Endothelial cell of umbilical vein (primary cell): ENCODE measurements at regions not wholly inside any gene's neighbourhood (a gene's known extent, or its start where the extent isn't known, plus 50 kb on each side); places are given as distances from the start of the nearest gene placed in this dataset.

ENCODE experiments used
- BruUV-seq: library from RNA; stranded (reverse); fragments of 400-500 nt; replicated peaks from 2 replicates; lab custom pipeline; 2021; lab: Mats Ljungman, UMichigan
- CTCF ChIA-PET: fragments of 300-600, 350-600 bp; sonication (Branson Sonifier 250); formaldehyde crosslinking; loops from one replicate; lab custom pipeline; 2021; ENCODE audit warnings: antibody characterized with exemption, inconsistent platforms; lab: Charles Lee
- POLR2A ChIA-PET: fragments of 300-600, 350-600 bp; sonication (Branson Sonifier 250); formaldehyde crosslinking; loops from one replicate; lab custom pipeline; 2021; ENCODE audit warnings: antibody characterized with exemption, inconsistent platforms; lab: Charles Lee
- DNase-seq: peaks from one replicate; pipeline ENCODE4 v3.0.0-alpha.2; 2011; ENCODE audit warnings: low read depth, low spot score
- FAIRE-seq: peaks from 2 replicates; lab custom pipeline; 2011; peaks lifted over from hg19 to GRCh38; lab: Jason Lieb, UNC
- H2AFZ ChIP-seq: 2 replicates; pipeline ENCODE4 v1.6.0; 2012; ENCODE audit warnings: low read depth, low read length, control low read depth, inconsistent platforms
- H3K27ac ChIP-seq: 2 replicates; pipeline ENCODE4 v1.5.1; 2011; ENCODE audit warnings: low read depth, mild to moderate bottlenecking, control low read depth, low read length, moderate library complexity; ENCODE audit not compliant: insufficient read depth
- H3K27me3 ChIP-seq, 2 experiments: 2 replicates each; pipeline versions ENCODE4 v1.6.0 to v1.6.1; 2011; ENCODE audit warnings: low read length in 2 of 2, mixed read lengths in 1 of 2; ENCODE audit not compliant: control insufficient read depth in 2 of 2, insufficient read depth in 2 of 2
- H3K36me3 ChIP-seq, 2 experiments: 2 replicates in 1 of 2; 3 replicates in 1 of 2; pipeline ENCODE4 v1.5.1; 2011; ENCODE audit warnings: low read length in 2 of 2, mild to moderate bottlenecking in 1 of 2, moderate library complexity in 1 of 2; ENCODE audit not compliant: control insufficient read depth in 2 of 2, insufficient read depth in 2 of 2; ENCODE audit errors: extremely low read depth in 1 of 2
- H3K4me1 ChIP-seq: 3 replicates; pipeline ENCODE4 v1.5.1; 2011; ENCODE audit warnings: mild to moderate bottlenecking, low read length; ENCODE audit not compliant: control insufficient read depth, insufficient read depth; ENCODE audit errors: extremely low read depth
- H3K4me2 ChIP-seq: 2 replicates; pipeline ENCODE4 v1.6.1; 2011; ENCODE audit warnings: low read length, control low read depth, mixed read lengths; ENCODE audit not compliant: insufficient read depth
- H3K4me3 ChIP-seq, 3 experiments: fragments of 200-600 bp in 1 of 3; sonication (generic), shearing (Covaris generic) in 1 of 3; replicated peaks in 1 of 3; 2 replicates each; pipeline ENCODE4 v1.5.1; 2011 to 2016; ENCODE audit warnings: control low read depth in 3 of 3, low read length in 3 of 3, mild to moderate bottlenecking in 2 of 3, inconsistent platforms in 1 of 3, low read depth in 1 of 3, moderate library complexity in 1 of 3; ENCODE audit not compliant: insufficient read depth in 1 of 3
- H3K79me2 ChIP-seq: 2 replicates; pipeline ENCODE4 v1.6.0; 2012; ENCODE audit warnings: low read length, inconsistent platforms; ENCODE audit not compliant: control insufficient read depth, insufficient read depth
- H3K9ac ChIP-seq: replicated peaks from 2 replicates; pipeline ENCODE3; 2011; ENCODE audit warnings: low read length, control low read depth; ENCODE audit not compliant: insufficient read depth; ENCODE audit errors: extremely low read depth
- H3K9me1 ChIP-seq: replicated peaks from 3 replicates; pipeline ENCODE4 v1.6.0; 2011; ENCODE audit warnings: mild to moderate bottlenecking, low read length; ENCODE audit not compliant: control insufficient read depth, insufficient read depth; ENCODE audit errors: extremely low read depth
- H3K9me3 ChIP-seq: replicated peaks from 2 replicates; pipeline ENCODE4 v1.5.1; 2012; ENCODE audit warnings: low read length, inconsistent platforms; ENCODE audit not compliant: control insufficient read depth, insufficient read depth
- H4K20me1 ChIP-seq: replicated peaks from 2 replicates; pipeline ENCODE3; 2011; ENCODE audit warnings: mild to moderate bottlenecking, low read length; ENCODE audit not compliant: control insufficient read depth, insufficient read depth; ENCODE audit errors: extremely low read depth
- CTCF ChIP-seq, 2 donors: IDR thresholded peaks; 1 replicate in 1 of 2; 2 replicates in 1 of 2; pipeline ENCODE4 v1.5.1; 2011; ENCODE audit warnings: low read length in 2 of 2, mild to moderate bottlenecking in 2 of 2, moderate library complexity in 2 of 2, control low read depth in 1 of 2, inconsistent platforms in 1 of 2, low read depth in 1 of 2; ENCODE audit not compliant: insufficient read depth in 1 of 2; ENCODE audit errors: extremely low read depth in 1 of 2
- EZH2 ChIP-seq: IDR thresholded peaks from 2 replicates; pipeline ENCODE4 v1.6.1; 2012; ENCODE audit warnings: borderline replicate concordance, low read depth, mild to moderate bottlenecking, moderate library complexity, low read length, inconsistent platforms; ENCODE audit not compliant: severe bottlenecking
- FOS ChIP-seq: IDR thresholded peaks from 2 replicates; pipeline ENCODE4 v1.6.1; 2011; ENCODE audit warnings: mild to moderate bottlenecking, low read length, moderate library complexity, borderline replicate concordance; ENCODE audit not compliant: insufficient read depth
- GATA2 ChIP-seq: IDR thresholded peaks from 2 replicates; pipeline ENCODE4 v1.7.0; 2011; ENCODE audit warnings: low read depth, mild to moderate bottlenecking, moderate library complexity, mixed read lengths, low read length; ENCODE audit not compliant: insufficient read length, insufficient read depth
- JUN ChIP-seq: IDR thresholded peaks from 2 replicates; pipeline ENCODE4 v1.6.1; 2011; ENCODE audit warnings: borderline replicate concordance, low read depth; ENCODE audit not compliant: insufficient read length, insufficient read depth
- MAX ChIP-seq: IDR thresholded peaks from 2 replicates; pipeline ENCODE4 v1.6.1; 2011; ENCODE audit not compliant: insufficient read depth, insufficient read length
- MYC ChIP-seq: IDR thresholded peaks from one replicate; pipeline ENCODE4 v1.6.1; 2011; ENCODE audit warnings: mild to moderate bottlenecking, low read depth, low read length
- POLR2A ChIP-seq: IDR thresholded peaks from 2 replicates; pipeline ENCODE4 v1.6.1; 2012; ENCODE audit warnings: low read depth, mild to moderate bottlenecking, control low read depth, low read length
- POLR2AphosphoS5 ChIP-seq: IDR thresholded peaks from 2 replicates; pipeline ENCODE4 v1.6.1; 2012; ENCODE audit warnings: low read depth, mild to moderate bottlenecking, control low read depth, low read length, moderate library complexity; ENCODE audit not compliant: insufficient read depth
- dilution Hi-C: fragments of 300-500 bp; cut with MboI; formaldehyde crosslinking; loops from one replicate; pipeline ENCODE4 v1.15.0; 2019; ENCODE audit warnings: low sequenced_read_pairs; ENCODE audit not compliant: extremely low pct_ligation_motif_present
- intact Hi-C: fragments of 100-400 bp; cut with micrococcal nuclease; formaldehyde crosslinking; loops from one replicate; pipeline ENCODE4 v1.10.0; 2022

- ChIA-PET POLR2A (no interaction called here), CTCF (no interaction called here)
- no peaks in the 10 kb centered on the region for H3K4me1 ChIP-seq
- intact Hi-C loops, result no loop called here
- no peaks in the 10 kb centered on the region for H3K36me3 ChIP-seq
- no peak overlapping the region for H3K4me2 ChIP-seq
- H3K9me1 ChIP-seq, result no peaks in the 10 kb centered on the region
- no peak overlapping the region for H2AFZ ChIP-seq
- no peaks in the 10 kb centered on the region for H3K79me2 ChIP-seq
- TF ChIP-seq MYC (no peak), EZH2 (no peak), CTCF (IDR thresholded peaks at IDR 0.05; ENCODE audit: extremely low read depth in 1 of 2, insufficient read depth in 1 of 2, low read depth in 1 of 2, low read length in 2 of 2) (no peak), FOS (no peak), JUN (no peak), POLR2A (no peak), GATA2 (no peak), POLR2AphosphoS5 (no peak), MAX (no peak)
- FAIRE-seq (no peak), DNase-seq (no peak)
- no peaks in the 10 kb centered on the region for H3K9me3 ChIP-seq
- H4K20me1 ChIP-seq, result no peaks in the 10 kb centered on the region
- H3K27me3 ChIP-seq, result no peaks in the 10 kb centered on the region
- H3K27ac ChIP-seq, result no peak overlapping the region
- BruUV-seq, result no TSS peak
- H3K4me3 ChIP-seq, result no peak overlapping the region
- H3K9ac ChIP-seq, result no peak overlapping the region
- dilution Hi-C loops, result no loop called here
Observed at GRCh38 chr3:80252113-80252512, 484.3 kb upstream of the ROBO1 start.
